ENCODE measurements at regions not wholly inside any gene's neighbourhood (a gene's known extent, or its start where the extent isn't known, plus 50 kb on each side); places are given as distances from the start of the nearest gene placed in this dataset.

DNA sequence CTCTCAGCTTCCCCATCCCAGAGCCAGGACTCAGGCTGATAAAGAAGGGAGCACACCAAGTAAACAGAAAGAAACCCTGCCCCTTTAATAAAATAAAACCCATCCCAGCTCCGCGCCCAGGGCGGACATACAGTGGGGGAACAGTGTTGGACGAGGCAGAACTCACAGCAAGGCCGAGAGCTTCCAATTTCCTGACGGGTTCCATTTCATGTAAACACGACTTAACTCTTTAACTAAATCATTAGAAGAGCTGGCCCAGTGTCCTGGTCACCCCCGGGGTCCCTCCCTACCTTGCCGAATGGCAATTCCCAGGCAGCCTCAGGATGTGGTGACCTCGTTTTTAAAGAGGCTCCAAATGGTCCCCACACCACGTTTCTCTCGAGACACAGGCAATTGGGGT, 340.7 kb downstream of the FOXL1 start:
- no peak for DNase-seq

DNA sequence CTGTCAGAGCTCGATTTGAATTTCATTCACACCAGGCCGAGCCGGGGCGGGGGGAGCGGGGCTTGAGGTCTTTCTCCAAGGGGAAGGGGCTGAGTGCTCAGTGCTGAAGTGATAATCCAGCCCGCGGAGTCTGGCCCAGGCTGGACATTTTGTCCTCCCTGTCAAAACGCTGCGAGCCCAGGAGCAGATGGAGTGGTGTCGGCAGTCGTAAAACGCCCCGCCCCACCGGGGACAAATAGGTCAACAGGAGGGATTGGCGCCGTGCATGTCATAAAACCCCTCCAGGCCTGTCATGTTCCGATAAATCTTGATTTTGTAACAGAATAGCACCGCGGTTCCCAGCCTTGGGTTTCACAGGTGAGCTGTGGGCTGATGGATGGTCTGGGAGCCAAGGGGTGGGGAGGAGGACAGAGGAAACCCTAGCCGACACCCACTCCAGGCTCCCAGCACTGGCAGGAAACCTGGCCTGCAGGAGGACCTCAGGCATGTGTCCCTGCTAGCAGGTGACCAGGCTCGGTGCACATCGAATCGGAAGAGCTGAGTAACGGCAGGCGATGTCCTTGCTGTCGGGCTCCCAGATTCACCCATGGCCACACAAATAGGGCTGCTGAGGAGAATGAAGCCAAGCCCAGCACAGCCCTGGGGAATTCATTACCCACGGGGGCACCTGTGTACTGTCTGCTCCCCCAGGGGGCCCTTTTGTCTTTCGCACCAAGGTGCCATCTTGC, 341.4 kb downstream of the FOXL1 start:
- no peak for DNase-seq

DNA sequence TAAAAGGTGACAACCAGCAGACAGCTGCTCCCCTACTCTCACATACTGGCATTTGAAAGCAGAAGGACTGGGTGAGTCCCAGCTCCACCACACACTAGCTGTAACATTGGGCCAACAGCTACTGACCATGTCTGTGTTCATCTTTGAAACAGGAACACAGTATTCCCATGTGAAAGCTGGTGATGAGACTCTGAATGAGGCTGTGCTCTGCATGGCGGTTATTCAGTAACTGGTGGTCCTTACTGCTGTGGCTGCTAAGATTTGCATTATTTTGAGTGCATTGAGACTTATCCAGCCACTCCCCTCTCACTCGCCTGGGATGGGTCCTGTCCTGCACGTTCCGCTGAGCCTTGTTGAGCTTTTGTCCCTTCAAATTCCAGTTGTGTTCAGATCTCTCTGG, 342.9 kb downstream of the FOXL1 start:
- DNase-seq = no peak

DNA sequence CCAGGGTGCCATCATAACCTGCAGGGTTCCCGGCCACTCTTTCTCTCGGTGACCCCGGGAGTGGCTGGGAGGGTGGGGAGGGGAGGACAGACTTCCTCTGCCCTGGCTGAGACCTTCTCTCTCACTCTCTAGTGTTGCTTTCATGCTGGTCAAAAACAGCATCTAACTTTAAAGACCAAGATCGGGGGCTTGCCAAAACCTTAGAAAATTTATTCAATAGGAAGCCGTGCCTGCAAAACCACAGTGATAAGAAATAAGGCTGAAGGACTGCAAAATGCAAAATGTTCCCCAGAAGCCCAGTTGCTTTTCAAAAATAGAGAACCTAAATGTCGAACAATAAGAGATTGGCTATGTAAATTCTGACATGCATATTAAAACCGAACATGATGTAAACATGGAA, 344.0 kb downstream of the FOXL1 start:
- no peak for DNase-seq

DNA sequence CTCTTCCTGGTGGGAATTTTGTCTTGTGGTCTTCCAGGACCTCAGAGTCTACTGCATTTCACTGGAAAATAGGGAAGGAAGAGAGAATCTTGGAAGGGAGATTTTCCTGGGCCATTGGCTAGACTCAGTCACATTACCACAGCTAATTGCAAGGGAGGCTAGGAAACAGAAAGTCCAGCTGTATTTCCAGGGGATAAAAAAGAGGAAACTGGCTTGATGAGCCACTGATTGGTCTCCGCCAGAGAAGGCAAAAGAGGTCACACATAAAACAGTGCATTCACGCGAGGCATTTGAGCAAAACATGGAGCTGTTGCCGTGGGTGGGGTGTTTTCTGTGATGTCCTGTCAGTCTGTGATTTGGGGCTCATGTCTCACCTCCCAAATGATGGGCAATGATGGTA, 345.3 kb downstream of the FOXL1 start:
- DNase-seq = no peak

DNA sequence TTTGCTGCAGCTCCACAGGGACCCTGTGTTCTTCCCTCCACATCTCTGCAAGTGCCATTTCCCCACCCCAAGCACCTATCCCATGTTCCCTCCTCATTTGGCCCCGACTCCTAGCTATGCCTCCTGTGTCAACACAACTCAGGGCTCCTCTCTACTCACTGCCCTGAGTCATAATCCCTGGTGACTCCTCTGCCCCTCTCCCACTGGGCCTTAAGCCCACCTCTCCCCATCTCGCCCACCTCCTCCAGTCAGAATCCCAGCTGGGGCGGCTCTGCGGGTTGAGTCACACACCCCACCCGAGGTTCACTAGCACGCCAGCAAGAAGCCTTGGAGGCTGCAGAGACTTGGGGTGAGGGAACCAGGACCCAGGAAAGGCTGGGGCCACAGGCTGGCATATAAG, 346.2 kb downstream of the FOXL1 start:
- no peak for DNase-seq

DNA sequence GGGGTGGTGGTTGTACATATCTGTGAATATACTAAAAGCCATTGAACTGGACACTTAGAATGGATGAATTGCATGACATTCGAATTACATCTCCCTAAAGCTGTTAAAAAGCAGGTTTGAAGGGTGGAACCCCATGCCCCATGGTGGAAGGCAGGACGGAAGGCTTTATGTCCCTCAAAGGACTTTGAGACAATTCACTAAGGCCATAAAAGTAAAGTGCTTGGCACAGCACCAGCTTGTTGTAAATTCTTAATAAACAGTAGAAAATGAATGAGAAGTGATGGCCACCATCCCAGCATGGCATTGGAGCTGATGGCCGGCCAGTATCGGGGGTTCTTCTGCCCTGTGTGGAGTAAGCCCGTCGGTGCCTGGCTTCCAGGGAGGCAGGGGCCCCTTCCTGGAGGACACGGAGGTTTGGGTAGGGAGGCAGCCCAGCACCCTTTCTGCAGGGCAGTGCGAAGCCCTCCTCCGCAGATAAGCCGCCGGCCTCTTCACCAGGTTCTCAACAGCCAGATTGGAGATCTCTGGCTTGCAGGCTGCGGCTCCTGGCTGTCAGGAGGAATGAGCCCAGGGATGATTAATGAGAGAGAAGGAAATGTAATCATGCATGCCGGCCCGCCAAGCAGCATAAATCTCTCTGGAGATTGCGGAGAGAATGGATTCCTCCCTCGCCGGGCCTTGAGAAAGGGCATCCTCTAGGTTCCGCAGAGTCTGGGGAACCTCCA, 346.9 kb downstream of the FOXL1 start:
- no peak for DNase-seq

DNA sequence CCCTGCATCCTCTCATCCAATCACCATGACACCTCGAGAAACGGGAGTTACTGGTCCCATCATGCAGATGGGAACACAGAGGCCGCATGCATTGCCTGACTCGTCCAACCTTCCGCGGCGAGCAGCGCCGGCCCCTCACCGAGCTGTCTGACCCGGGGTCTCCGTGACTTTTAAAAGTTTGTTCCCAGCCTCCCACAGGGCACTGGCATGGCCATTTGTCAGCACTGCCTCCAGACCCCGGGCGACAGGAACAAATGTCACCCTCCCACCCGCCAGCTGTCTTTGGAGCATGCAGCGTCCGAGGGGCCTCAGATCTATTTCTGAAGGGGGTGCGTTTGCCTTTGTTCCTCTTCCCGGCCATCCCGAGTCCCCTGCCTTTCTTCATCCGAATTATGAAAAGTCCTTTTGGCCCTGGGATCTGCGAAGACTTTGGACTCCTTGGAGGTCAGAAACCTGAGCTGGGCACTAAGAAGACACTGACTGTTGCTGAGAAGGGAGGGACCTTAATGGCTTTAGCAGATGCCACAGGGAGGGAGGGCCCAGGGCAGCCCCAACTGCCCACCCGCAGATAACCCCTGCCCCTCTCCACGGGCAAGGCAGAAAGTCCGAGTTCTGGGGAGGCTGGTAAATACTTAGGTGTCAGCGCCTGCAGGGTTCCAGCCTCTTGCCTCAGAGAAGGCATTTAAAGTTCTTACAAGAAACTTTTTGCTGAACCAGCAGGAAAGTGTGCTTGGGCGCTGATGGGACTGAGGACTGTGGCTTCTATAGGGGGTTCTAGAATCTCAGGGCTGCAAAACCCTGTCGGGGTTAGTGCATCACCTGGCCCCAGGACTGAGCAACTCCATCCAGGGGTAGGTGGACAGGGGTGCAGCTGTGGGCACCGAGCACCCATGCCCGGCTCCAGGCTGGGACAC, 348.1 kb downstream of the FOXL1 start:
- DNase-seq = no peak

DNA sequence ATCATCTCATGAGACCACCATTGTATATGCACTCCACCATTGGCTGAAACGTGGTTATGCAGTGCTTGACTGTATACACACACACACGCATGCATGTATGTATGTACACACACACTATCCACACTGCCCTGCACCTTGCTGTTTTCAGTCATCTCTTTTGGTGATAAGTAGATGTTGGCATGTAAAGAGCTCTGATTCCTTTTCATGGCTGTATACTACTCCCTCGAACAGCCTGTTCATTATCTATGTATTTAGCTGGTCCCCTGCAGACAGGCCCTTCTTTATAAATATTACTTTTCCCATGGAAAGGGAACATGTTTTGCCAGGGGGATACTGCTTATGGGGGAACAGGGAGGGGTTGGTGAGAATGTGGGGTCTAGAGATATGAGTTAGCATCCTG, 349.4 kb downstream of the FOXL1 start:
- no peak for DNase-seq

DNA sequence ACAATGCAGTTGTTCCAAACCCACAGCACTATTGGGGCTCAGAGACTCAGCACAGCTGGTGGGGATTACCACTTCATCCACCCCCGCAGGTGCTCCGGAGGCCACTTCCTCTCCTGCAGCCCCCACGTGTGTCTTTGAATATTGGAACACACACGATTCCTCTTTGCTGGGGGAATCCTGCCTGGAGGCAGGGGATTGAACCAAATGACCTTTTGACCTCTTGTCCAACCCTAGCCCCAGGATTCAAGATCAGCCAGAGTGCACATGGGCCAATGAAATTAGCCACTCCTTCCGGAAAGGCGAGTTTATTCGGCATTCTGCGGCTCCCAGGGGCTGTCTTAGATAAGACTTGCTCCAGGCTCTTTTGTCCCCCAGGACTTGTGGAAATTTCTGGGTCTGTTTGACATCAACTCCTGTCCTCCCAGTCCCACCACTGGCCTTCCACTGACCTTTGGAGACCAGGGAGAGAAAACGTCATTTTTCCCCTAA, 350.2 kb downstream of the FOXL1 start:
- no peak for DNase-seq

DNA sequence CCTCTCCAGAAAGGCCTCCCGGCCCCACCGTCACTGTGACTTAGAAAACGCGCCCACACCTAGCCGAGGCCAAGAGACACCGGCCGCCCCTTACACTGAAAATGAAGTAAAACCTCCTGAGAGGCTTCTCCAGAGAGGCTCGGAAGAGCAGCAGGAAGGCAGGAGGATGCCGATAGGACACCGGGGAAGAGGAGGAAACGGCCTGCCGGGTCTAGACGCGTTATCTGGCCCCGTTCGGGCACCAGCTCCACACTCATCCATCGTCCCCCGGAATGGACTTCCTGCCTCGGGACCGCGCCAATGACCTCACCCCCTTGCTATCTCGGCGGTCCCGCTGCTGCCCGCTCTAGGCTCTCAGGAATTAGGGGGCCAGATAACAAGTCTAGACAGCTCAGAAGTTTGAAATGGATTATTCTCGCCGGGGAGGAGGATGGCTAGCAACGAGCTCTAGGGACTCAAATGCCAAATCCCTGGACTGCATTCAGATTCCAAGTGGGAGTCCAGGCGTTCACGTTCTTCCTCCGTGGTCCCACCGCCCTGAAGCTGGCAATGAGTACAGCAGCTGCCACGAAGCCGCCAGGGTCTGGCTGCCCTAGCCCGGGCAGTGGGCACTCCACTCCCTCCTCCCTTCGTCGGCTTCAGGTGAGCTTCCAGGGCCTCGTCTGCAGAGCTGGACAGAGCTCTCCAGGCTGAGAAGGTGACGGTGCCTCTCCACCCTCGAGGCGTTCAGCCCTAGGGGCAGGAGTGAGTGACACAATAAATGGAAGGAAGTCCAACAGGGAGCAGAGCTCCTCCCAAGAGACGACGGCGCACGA, 350.9 kb downstream of the FOXL1 start:
- DNase-seq = no peak

DNA sequence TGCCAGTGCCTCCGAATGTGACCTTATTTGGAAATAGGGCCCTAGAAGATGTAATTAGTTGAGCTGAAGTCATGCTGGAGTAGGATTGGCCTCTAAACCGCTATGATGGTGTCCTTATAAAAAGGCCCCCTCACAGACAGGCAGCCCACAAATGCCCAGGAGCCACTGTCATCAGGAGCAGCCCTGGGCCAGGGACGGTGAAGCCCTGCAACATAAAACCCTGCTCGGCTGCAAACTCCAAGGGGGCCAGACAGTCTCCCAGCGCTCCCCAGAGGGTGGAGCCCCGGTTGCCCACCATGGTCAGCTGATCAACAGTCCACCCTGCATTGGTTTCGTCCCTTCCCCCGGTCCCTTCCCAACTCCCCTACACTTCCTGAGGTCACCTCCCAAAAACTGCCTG, 351.7 kb downstream of the FOXL1 start:
- DNase-seq = no peak

DNA sequence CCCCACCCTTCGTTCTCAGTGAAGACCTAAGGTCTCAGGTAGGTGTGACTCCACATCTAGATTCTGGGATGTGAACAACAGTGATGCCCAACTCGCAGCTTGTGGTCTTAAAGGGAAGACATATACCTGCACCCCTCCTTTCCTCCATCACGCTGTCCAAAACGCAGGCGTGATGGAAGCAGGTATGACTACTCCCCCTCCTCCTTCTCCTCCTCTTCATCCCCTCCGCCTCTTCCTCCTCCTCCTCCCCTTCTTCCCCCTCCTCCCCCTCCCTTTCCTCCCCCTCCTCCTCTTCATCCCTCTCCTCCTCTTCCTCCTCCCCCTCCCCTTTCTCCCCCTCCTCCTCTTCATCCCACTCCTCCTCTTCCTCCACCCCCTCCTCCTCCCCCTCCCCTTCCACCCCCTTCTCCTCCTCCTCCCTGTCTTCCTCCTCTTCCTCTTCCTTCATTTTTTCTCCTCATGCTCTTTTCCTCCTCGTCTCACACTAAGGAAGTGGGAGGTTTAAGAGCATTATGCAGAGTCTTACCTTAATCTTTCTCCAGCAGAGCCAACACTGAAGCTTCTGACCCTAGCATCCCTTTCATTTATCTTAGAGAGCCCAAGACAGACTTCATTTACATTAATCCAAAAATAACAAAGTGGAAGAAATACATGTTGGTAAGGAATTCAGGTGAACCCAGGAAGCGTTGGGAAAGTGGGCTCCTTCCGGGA, 352.5 kb downstream of the FOXL1 start:
- no peak for DNase-seq

DNA sequence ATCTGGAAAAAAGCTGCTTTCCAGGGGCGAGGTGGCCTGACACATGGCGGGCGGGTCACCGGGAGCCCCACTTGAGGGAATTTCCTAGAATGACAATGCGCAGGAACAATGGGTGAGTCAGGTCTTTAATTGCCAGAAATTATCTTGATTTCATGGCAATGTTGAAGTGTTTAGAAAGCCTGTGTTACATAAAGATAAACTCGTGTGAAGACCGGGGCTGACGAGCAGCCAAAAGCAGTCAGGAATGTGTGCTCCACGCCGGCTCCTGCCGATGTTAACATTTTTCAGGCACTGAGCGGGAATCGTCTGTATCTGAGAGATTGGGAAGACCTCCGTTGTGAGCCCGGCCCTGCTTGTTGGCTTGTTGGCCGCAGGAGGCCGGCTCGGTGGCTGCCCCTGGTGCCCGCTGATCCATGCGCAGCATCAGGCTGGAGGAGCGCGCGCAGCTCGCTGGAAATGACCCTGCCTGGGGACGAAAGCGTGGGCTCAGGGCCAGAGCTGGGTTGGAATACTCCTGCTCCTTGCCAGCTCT, 353.1 kb downstream of the FOXL1 start:
- DNase-seq = no peak

DNA sequence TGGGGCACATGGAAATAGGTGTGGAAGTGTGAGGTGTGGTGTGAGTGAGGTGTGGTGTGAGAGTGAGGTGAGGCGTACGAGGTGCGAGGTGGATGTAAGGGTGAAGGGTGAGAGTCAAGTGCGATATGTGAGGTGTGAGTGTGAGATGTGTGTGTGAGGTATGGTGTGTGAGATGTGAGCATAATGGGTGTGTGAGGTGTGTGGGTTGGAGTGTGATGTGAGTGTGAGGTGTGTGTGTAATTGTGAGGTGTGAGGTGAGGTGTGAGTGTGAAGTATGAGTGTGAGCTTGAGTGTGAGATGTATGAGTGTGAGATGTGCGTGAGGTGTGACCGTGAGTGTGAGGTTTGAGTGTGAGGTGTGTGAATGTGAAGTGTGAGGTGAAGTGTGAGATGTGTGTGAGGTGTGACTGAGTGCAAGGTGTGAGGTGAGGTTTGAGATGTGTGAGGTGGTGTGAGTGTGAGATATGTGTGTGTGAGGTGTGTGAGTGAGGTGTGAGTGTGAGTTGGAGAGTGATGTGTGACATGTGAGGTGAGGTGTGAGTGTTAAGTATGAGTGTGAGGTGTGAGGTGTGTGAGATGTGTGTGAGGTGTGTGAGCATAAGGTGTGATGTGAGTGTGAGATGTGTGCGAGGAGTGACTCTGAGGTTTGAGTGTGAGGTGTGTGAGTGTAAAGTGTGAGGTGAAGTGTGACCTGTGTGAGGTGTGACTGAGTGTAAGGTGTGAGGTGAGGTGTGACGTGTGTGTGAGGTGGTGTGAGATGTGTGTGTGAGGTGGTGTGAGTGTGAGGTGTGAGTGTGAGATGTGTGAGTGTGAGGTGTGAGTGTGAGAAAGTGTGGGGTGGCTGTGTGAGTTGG, 354.0 kb downstream of the FOXL1 start:
- no peak for DNase-seq

DNA sequence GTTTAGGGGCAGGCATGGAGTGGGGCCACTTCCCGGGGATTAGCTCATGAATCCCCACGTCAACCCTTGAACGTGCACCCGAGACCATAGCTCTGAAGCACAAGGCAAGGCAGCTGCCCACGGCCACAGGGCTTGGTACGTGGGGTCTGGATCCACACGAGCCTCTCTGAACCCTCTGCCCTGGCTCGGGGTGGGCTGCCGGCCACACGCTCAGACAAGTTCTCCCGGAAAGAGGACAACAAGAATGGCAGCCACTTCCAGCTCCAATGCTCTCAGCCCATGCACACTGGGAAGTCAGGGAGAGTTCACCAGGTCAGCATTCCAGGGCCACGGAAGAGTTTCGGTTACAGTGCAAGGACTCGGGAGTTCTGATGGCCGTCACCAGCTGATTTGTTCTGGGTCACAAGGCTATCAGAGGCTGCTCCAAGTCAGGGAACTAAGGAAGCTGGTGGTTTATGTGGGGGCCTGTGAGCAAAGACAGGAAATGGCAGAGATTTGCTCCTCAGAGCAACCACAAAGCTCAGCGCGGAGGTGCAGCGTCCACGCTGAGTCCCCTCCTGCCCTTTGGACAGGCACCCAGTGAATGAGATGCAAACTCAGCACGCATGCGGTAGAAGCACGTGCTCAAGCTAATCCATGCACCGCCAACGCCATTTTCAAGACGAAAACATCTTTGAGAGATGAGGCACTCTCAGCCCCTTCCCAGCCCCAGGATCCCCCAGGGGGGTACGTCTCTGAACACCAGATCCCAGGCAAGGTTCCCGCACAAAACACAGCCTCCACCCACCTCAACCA, 356.4 kb downstream of the FOXL1 start:
- DNase-seq = no peak

DNA sequence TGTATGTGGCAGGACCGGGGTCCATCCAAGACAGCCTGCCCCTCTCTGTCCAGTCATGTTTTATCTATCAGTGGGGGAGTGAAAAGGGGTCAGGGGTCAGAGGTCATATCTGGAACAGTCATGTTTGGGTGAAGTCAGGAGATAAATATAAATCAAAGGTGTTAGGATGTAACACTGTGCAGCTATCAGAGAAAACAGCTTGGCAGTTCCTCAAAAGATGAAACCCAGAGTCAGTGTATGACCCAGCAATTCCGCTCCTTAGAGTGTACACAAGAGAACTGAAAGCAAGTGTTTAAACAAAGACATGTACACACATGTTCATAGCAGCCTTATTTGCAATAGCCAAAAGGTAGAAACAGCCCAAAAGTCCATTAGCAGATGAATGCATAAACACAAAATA, 361.3 kb downstream of the FOXL1 start:
- DNase-seq = no peak

DNA sequence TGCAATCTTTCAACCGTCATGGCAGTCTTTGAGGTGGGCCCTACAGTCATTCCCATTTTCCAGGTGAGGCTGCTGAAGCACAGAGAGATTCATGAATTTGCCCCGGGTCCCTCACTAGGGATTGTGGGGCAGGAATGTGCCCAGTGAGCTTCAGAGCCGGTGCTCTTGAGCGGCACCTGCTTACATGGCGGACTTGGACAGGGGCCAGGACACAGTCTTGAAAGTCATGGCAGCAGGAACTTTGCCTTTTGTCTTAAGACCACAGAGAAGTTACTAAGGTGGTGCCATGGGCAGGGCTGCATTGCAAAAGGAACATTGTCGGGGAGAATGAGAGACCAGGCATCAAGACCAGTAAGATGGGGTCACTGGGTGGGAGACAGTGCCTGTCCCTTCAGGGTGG, 363.4 kb downstream of the FOXL1 start:
- no peak for DNase-seq

DNA sequence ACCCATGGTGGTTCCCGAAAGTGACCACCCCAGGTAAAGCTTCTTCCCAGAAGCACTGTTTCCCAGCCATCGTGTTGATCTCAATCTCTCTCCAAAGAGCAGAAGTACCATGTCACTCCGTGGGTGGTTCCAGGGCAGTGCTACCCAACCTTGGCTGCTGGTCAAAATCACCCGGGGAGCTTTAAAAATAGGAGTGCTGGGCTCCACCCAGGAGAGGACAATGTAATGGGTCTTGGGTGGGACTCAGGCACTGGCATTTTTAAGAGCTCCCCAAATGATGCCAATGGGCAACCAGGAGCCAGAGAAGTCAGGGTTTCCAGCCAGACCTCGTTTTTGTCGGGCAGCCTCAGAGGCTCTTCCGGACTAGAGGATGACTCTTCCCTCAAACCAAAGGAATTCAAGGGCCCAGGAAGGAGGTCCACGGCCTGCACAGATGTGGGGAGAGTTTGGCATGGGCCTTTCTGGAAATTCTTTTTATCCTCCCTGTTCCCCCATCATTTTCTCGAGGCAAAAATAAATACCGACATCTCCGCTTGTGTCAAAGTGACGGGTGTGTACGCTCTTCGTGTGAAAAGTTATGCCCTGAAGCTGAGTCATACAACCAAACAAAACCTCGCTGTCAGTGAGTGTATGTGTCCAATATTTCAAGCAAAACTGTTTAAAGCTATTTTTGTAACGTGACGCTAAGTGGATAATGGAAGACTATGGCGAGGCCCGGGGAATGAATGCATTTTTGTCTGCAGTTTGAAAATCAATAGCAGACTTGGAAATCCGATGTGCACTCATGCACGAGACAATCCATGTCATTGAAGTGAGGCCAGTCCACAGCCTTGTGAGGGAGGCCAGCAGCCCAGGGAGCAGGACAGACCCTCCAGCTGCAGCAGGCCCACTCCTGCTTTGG, 364.1 kb downstream of the FOXL1 start:
- no peak for DNase-seq

Data from CD4-positive, alpha-beta T cell treated with Interferon alpha-2 for 1 hour (primary cell).